GM12891 (cell line): ENCODE measurements at regions not wholly inside any gene's neighbourhood (a gene's known extent, or its start where the extent isn't known, plus 50 kb on each side); places are given as distances from the start of the nearest gene placed in this dataset.
"Not testable (repeated sequence)": the region's sequence is repeated elsewhere in the genome, so short reads cannot be mapped to it uniquely, and the experiment has no call there.

Experiments used
- DNase-seq: peaks from one replicate; pipeline ENCODE4 v3.0.0; 2011; ENCODE audit warnings: low spot score; ENCODE audit not compliant: insufficient read length
- FAIRE-seq: peaks from 2 replicates; lab custom pipeline; 2011; peaks lifted over from hg19 to GRCh38; lab: Jason Lieb, UNC
- PAX5 ChIP-seq: IDR thresholded peaks from 2 replicates; pipeline ENCODE4 v1.6.1; 2011; ENCODE audit warnings: low read length, moderate library complexity, mild to moderate bottlenecking; ENCODE audit not compliant: insufficient read depth, severe bottlenecking
- POLR2A ChIP-seq: IDR thresholded peaks from 2 replicates; pipeline ENCODE4 v1.6.1; 2011; ENCODE audit warnings: low read depth, low read length, control low read depth
- POLR2AphosphoS5 ChIP-seq: IDR thresholded peaks from 2 replicates; pipeline ENCODE4 v1.6.1; 2011; ENCODE audit warnings: low read depth, low read length, control low read depth
- POU2F2 ChIP-seq: IDR thresholded peaks from 2 replicates; pipeline ENCODE4 v1.6.1; 2011; ENCODE audit warnings: low read depth, mild to moderate bottlenecking, control low read depth, low read length, moderate library complexity
- SPI1 ChIP-seq: IDR thresholded peaks from 2 replicates; pipeline ENCODE4 v1.6.1; 2011; ENCODE audit warnings: low read depth, low read length, control low read depth
- TAF1 ChIP-seq: IDR thresholded peaks from 2 replicates; pipeline ENCODE4 v1.6.1; 2011; ENCODE audit warnings: low read depth, low read length, control low read depth

DNA sequence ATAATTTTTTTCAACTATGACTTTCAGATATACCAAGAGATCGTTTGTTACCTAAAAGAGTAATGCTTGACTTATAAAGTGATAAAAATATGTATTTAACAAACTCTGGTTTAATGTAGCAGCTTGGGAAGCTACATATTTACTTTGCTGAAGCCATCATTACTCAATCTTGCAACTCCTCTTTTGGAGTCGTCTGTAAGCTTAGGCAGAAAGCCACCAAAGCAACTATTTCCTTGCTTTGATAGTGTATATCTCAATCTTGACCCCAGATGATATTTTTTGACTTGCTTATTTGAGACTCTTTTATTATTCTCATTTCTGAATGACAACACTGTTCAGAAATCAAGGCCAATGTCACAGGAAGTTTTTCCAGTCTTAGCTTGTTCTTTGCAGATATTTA lies 183.0 kb downstream of the SAMD5 start:
- no peak for FAIRE-seq
- no peak for DNase-seq
- TF ChIP-seq POU2F2 = no peak

- TF ChIP-seq POLR2AphosphoS5 = no peak
- TF ChIP-seq PAX5 = no peak
- no peak for TF ChIP-seq SPI1
- TF ChIP-seq TAF1 = no peak
- TF ChIP-seq POU2F2 = no peak
- no peak for TF ChIP-seq POLR2A
- FAIRE-seq = no peak
Measured at GRCh38 chr6:147693181-147693580, 184.7 kb downstream of the SAMD5 start.

DNA sequence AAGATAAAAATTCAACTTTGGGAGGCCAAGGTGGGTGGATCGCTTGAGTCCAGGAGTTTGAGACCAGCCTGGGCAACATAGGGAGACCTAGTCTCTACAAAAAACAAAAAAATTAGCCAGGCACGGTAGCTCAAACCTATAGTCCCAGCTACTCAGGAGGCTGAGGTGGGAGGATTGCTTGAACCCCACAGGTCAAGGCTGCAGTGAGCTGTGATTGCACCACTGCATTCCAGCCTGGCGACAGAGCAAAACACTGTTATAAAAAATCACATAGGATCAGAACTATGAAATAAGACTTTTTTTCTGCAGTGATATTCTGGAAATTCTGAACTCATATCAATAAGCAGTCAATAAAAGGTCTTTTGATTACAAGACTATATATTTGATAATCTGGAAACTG lies 186.1 kb downstream of the SAMD5 start:
- FAIRE-seq, DNase-seq: not testable (repeated sequence)

More at GRCh38 chr6:147693181-147693580, 184.7 kb downstream of the SAMD5 start:
- no peak for DNase-seq

GRCh38 chr6:147695819-147696218 lies 187.3 kb downstream of the SAMD5 start:
- TF ChIP-seq POU2F2 (no peak), SPI1 (no peak), POLR2AphosphoS5 (no peak), PAX5 (no peak), POLR2A (no peak), TAF1 (no peak)
- FAIRE-seq (no peak), DNase-seq (no peak)

GRCh38 chr6:147699140-147699539 lies 190.7 kb downstream of the SAMD5 start:
- TF ChIP-seq TAF1 (no peak), POU2F2 (no peak), PAX5 (no peak), SPI1 (no peak), POLR2A (no peak), POLR2AphosphoS5 (no peak)
- FAIRE-seq (no peak), DNase-seq (no peak)

DNA sequence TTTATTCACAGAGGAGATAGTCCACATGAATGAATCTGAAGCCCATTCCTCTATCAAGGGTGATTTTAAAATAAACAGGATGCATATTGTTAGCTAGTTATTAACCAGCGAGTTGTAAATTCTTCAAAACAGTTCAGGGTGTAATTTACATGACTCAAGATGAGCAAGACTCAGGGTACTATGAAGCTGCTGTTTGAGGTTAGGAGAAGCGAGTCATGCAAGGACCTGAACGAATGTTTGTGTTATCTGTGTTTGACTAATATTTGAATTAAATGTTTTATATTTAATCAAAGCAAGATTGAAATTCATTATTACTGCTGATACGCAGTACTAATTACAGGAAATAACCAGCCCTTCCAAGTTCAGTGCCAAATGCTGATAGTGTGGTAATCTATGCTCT lies 191.1 kb downstream of the SAMD5 start:
- DNase-seq = no peak
- TF ChIP-seq SPI1 (no peak), PAX5 (no peak), POLR2A (no peak), POLR2AphosphoS5 (no peak), POU2F2 (no peak), TAF1 (no peak)
- no peak for FAIRE-seq

DNA sequence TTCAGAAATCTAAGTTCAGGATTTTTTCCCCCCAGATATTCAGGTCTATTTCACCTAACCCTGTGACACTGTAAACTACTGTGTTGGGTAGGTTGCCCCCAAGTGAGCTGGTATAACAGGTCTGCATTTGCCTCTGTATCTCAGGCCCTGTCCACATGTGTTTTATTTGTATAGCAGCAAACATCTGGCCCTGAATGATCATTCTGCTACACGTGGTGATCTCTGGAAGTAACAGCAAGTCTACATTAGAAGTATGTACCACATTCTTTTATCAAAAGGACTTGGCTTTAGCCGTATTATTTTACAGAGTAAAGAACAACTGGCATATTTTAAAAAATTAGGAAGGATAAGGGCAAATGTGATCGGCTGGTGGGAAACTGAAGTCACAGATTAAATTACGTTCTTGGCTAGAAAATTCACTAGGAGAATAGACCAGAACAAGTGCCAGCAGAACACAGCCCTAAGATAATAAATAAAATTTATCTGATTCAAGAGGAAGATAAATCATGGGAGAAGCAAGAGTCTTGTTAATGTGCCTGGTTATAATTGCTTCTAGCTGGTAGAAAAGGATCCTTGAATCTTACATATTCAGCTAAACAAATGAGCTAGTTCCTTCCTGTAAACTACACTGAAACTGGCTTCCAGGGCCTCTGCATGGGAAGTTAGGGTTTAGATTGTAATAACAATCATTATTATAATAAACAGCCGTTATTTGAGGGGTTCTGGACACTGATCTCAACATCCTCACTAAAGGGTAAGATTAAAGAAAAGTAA lies 192.1 kb downstream of the SAMD5 start:
- no peak for TF ChIP-seq POLR2A
- no peak for TF ChIP-seq POU2F2
- no peak for TF ChIP-seq SPI1
- no peak for TF ChIP-seq PAX5
- TF ChIP-seq POLR2AphosphoS5 = no peak
- no peak for TF ChIP-seq TAF1
- FAIRE-seq (no peak), DNase-seq (no peak)

- FAIRE-seq = no peak
Measured at GRCh38 chr6:147704691-147705090, 196.2 kb downstream of the SAMD5 start.

DNA sequence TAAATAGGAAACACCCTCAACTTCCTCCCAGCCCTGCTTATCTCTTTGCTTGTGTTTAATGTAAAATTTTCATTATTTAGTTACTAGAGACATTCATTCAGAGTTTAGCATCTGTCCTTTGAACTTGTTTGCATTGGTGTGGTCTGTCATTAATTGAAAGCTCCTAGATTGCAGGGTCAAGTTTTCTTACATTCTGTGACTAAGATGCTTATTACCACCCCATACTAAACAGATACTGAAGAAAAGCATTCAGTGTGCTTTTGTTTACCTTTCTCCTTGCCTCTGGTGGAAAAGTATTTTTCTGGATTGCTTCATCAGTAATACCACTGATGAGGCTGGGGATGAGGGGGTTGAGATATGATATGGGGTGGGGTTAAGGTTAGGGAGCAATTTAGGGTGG lies 199.0 kb downstream of the SAMD5 start:
- no peak for DNase-seq
- no peak for TF ChIP-seq POLR2A
- no peak for TF ChIP-seq SPI1
- no peak for TF ChIP-seq POU2F2
- no peak for TF ChIP-seq TAF1
- TF ChIP-seq POLR2AphosphoS5 = no peak
- TF ChIP-seq PAX5 = no peak
- FAIRE-seq = no peak

More at GRCh38 chr6:147704691-147705090, 196.2 kb downstream of the SAMD5 start:
- no peak for TF ChIP-seq TAF1
- no peak for TF ChIP-seq PAX5
- TF ChIP-seq POLR2AphosphoS5 = no peak
- no peak for TF ChIP-seq POLR2A
- TF ChIP-seq SPI1 = no peak
- TF ChIP-seq POU2F2 = no peak
- no peak for DNase-seq

- FAIRE-seq = no peak
- no peak for DNase-seq
- TF ChIP-seq PAX5 (no peak), POLR2AphosphoS5 (no peak), POLR2A (no peak), SPI1 (no peak), TAF1 (no peak), POU2F2 (no peak)
Measured at GRCh38 chr6:147708170-147708569, 199.7 kb downstream of the SAMD5 start.
